ENCODE measurements at regions not wholly inside any gene's neighbourhood (a gene's known extent, or its start where the extent isn't known, plus 50 kb on each side); places are given as distances from the start of the nearest gene placed in this dataset.
"Not testable (repeated sequence)": the region's sequence is repeated elsewhere in the genome, so short reads cannot be mapped to it uniquely, and the experiment has no call there.

DNA sequence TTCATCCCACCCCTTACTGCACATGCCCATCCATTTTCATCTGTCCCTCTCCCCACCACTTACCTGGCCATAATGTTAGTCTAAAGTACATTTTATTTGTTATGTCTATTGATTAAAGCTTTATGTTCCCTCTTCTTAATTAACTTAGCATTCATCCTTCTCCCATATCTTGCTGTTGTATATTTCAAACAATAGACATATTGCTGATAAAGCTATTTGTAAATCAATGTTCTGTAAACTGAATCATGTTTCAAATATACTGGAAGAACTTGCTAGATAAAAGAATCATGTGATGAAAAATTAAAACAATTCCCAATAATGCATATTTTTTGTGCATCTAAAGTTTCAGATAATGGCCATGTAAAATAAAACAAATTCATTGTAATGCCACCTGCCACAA lies 249.2 kb downstream of the IGSF11 start:
- no peak for DNase-seq

DNA sequence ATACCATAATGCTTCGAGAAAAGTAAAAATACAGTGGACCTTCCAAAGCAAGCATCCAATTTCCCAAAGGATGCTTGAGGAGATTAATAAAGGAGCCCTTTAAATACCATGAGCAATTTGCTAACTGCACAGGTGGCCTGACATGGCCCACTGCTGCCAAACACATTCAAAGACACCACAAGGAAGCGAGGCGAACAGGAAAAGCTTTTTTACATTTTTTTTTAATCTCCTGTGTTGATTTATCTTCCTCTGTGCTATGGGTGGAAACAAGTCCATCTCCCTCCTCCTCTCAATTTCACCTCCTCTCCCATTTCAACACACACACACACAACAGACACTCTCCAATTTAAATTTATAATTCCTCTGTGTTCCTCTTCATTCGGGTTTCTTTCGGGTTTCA lies 243.4 kb downstream of the IGSF11 start:
- DNase-seq: no peak

DNA sequence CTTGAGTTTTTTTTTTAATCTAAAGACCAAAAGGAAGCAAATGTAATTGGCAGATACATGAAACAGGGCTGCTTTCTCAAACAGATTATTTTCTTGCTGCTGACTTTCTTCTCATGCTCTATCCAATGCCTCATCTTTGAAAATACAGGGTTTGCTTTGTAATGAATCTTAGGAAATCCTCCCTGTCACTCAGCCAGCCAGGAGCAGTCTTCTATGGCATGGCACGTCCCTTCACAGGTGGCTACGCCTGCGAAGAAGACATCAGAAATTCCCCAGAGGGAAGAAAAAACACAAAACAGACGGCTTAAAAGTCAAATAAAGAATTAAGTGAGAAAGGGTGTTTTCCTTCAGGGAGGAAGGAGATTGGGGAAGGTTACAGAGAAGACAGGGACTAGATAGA lies 242.5 kb downstream of the IGSF11 start:
- DNase-seq: no peak

DNA sequence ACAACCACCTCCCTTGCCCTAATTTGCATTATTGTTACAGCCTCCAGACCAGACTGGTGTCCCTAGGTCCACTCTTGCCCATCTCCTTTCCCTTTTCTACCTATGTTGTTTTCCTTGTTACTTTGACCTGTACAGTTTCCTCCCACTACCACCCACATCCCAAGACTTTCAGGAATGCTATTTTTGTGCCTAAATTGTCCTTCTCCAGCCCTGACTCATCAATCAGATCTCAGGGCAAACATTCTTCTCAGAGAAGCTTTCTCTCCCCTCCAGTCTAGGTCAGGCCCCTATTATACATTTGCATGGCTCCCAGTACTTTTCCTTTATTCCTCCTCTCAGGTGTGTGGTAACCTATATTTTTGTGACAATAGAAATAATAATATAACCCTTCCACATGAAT lies 241.5 kb downstream of the IGSF11 start:
- no peak for DNase-seq

DNA sequence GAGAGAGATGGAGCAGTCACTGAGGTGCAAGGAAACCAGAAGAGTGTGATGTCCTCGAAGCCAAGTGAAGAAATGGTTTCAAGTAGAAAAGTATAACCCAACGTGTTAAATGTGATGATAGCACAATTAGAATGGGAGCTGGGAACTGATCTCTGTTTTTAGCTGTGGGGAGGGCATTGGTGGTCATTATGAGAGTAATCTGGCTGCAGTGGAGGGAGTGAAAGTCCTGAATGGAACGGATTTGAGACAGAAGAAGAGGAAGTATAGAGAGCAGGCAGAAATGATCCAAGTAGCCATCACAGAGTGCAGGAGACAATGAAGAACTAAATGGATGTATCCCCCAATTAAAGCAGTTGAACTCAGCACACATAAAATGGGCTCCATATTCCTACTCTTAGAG lies 235.3 kb downstream of the IGSF11 start:
- no peak for DNase-seq

DNA sequence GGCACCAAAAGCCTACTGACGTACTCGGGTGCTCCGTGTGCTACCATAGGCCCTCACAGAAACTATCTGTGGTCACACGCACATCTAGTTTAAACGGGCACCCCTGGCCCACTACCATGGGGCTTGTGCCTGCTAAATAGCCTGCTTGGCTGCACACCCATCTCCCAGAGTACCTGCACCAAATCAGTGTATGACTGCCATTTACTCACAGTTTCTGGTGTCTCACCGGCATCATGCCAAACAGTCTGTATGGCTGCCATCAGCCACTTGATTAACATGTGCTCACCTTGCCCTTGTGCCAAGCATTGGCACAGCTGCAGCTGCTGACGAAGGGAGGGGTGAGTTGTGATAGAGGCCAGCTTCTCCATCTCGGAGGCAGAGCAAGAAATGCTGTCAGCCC lies 232.7 kb downstream of the IGSF11 start:
- DNase-seq: peak in 1 of 56 donors; percentile 8

DNA sequence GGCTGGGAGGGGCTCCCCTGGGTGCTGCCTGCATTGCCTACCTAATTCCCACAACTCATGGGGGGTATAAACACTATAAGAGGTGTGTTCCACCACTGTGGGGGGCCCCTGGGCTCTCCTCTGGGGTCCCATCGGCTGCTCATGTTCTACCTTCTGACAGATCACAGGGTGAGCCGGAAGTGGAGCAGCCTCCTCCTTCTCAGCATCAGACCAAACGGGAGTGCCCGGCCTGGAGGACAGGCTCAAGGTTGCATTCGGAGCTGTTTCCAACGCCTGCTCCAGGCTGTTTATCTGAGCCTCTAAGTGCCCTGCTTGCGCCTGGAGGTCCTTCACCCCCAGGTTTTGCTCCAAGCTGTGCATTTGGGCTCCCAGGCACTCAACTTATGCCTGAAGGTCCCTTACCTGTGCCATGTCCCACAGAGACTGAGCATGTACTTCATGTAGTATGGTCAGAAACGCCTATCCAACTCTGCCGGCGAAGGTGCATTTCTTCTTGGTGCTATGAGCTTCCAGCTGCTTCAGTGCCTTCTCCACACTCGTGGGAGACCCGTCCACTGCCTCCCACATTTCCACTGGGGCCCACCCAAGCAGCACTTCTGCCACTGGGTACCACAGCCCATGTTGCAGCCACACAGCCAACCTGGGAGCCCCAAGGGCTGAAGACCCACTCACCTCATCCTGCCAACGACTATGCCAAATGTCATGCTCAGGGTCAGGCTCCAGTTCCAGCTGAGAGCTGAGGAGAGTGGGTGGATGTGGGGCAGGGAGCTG lies 232.1 kb downstream of the IGSF11 start:
- DNase-seq: no peak

DNA sequence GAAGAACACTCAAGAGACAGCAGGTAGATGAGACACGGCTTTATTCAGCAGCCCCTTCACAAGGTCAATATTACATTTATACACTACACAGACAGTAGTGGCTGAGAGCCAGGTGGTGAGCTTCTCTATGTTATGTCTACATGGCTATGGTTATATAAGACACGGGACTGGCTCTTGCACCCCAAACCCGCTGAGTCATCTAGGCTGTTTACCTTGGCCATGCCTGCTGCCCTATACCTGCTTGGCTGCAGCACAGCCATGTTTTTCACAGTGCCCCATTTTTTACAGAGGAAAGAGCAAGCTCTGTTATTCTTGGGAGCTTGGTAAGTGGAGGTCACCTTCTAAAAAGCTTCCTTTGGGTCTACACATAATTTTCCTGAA lies 231.6 kb downstream of the IGSF11 start:
- no peak for DNase-seq

DNA sequence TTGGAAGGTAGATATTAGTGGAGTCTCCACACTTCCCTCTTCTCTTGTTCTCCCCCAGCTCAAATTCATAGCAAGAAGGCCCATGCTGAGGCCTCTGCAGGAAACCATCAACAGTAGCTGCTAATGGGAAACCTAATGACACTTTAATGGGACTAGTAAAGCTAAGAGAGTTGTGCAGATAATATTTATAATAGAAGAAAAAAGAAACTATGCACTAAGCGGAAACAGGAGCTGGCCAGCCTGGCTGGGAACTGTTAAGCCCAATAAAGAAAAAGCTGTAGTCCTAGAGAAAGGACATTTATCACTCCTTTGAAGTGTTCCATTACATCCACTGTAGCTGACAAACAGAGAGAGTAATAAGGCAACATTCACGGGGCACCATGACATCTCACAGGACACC lies 229.6 kb downstream of the IGSF11 start:
- no peak for DNase-seq

DNA sequence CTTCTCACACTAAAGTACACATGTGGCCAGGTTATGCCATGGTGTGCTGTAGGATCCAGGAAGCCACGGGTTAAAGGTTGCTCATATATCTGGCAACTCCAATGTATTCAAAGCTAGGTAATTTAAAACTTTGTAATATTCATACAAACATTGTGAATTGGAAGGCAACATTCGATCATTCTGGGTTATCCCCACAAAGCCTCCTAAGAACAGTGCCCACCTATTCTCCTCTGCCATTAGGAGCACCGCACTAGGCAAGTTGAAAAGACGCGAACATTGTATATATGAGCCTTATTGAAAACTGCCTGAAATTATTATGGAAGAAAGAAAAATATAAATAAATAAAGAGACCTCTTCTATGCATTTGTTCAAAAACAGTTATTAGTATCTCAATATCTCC lies 228.2 kb downstream of the IGSF11 start:
- DNase-seq: no peak

DNA sequence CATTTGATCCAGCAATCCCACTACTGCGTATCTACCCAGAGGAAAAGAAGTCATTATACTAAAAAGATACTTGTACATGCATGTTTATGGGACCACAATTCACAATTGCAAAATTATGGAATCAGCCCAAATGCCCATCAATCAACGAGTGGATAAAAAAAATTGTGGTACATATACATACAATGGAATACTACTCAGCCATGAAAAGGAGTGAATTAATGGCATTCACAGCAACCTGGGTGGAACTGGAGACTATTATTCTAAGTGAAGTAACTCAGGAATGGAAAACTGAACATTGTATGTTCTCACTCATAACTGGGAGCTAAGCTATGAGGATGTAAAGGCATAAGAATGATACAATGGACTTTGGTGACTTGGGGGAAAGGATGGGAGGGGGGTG lies 227.3 kb downstream of the IGSF11 start:
- DNase-seq: not testable (repeated sequence)

DNA sequence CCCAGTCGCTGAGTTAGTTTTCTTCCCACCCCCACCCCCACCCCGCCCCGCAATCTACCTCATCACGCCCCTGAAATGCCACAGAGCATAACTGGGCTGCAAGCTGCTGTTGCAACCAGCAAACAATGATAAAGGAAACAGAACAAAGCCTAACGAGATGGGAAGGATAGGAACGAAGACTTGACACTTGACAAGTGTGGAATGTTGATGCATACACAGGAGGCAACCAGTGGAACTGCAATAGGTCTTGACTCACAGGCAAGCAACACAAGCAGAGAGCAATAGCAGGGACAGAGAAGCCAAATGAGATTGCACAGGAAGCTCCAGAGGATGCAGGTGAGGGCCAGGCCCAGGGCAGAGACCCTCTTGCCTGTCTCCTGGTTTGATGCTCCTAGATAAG lies 225.9 kb downstream of the IGSF11 start:
- no peak for DNase-seq

DNA sequence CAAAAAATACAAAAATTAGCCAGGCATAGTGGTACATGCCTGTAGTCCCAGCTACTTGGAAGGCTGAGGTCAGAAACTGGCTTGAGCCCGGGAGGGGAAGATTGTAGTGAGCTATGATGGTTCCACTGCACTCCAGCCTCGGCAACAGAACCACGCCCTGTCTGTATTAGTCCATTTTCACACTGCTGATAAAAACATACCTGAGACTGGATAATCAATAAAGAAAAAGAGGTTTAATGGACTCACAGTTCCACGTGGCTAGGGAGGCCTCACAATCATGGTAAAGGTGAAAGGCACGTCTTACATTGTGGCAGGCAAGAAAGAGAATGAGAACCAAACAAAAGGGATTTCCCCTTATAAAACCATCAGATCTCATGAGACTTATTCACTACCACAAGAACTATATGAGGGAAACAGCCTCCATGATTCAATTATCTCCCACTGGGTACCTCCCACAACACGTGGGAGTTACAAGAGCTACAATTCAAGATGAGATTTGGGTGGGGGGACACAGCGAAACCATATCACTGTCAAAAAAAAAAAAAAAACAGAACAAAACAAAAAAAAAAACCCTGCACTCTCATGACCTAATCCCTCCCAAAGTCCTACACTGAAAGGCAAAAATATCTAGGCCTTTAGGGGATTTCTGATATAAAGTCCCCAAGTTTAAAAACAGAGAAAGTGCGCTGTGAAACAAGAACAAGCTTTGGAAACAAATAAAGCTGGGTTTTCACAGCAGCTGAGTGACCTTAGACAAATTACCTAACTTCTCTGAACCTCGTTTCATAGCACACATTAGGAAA lies 224.7 kb downstream of the IGSF11 start:
- no peak for DNase-seq

DNA sequence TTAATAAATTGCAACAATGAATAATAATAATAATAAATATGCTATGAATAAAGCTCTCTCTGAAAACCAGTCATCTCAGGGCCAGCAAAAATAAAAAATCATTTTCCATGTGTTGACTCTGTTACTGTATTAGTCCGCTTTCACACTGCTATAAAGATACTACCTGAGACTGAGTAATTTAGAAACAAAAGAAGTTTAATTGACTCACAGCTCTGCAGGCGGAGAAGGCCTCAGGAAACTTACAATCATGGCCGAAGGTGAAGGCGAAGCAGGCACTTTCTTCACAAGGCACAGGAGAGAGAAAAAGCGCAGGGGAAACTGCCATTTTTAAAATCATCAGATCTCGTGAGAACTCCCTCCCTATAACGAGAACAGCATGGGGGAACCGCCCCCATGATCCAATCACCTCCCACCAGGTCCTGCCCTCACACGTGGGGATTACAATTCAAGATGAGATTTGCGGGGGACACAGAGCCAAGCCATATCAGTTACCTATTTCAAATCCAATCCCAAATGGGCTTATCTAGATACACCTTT lies 224.1 kb downstream of the IGSF11 start:
- no peak for DNase-seq

DNA sequence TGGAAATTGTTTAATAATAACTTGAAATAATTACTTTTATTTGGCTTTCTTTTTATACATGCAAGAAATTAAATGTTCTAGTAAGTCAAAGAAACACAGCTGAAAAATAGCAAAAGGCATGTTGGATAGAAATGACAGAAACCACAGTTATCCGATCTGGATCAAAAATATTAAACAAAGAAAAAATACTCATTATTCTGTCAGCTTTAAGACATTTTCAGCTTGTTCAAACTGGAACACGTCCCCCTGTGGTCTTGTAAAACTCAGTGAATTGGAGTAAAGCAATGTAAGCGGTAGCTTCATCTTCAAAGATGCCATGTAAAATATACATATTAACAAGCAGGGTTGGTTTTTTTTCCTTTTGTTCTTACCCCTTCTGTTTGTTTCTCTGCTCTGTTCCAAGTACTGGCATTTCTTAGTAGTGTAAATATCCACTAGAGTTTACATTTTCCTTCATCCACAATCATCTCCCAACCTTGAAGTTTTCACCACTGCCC lies 223.4 kb downstream of the IGSF11 start:
- no peak for DNase-seq

DNA sequence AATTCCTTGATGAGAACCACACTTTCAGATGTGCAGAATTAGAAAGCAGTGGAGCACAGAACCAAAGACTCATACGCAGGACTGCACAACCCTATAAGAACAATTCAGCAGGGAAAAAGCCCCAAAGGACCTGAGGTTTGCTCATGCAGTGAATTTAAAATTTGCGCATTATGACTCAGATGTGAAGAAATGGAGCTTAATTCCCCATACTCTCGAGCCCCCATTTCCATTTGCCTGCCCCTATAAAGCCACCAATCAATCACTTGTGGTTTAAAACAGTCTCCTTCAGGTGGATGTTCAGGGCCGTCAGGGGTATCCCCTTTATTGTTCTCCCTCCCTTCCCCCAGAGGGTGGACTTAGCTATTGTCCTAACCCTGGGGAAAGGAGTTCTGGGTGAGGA lies 221.2 kb downstream of the IGSF11 start:
- DNase-seq: no peak

DNA sequence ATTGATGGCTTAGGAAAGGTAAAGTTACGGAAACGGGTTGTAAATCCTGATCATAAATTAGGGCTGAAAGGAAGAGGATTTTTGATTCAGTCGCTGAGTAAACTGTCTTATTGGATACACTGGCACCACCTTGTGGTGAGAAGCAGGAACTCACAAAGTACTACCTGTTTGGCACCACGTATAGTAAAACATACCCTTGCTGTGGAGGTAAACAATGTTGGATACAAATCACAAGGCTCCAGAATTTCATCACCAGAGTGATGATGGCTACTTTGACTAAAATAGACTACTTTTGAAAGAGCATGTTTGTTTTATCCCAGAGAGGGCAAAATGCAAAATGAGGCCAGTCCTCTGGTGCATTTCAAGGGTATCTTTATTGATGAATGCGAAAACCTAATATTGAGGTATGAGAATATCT lies 216.9 kb downstream of the IGSF11 start:
- DNase-seq: peak in 24 of 56 donors; percentile 1 to 71 (median 8)

DNA sequence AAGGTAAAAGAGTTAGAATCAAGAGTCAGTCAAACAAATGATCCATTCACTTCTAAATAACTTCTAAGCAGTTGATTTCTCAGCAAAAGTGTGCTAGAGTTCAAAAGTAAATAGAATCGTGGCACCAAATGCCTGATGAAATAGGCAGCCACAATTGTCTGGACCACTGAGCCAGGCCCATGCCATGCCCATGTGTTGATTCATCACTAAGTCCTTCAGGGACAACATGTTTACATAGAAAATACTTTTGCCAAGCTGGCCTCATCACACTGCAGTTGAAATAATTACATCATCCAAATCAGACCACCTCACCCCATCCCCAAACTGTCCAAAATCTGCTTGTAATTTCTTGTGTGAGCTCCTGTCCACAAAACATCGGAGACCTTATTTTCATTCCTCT lies 216.3 kb downstream of the IGSF11 start:
- no peak for DNase-seq

DNA sequence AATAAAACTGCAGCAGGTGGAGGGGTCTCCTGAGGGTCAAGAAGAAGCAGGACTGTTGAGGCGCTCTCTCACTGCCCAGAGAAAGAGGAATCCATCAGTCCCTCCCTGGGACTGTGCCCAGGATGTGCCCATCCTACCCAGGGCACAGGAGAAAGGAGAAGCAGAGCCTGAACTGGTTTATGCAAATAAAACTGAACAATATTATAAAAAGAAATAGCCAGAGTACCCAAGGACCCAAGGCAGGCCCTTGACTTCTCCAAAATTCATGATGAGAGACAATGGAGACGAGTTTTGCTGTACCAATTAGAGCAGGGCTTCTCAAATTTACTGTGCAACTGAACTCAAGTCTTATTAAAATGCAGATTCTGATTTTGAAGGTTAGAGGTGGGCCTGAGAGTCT lies 211.0 kb downstream of the IGSF11 start:
- DNase-seq: no peak

DNA sequence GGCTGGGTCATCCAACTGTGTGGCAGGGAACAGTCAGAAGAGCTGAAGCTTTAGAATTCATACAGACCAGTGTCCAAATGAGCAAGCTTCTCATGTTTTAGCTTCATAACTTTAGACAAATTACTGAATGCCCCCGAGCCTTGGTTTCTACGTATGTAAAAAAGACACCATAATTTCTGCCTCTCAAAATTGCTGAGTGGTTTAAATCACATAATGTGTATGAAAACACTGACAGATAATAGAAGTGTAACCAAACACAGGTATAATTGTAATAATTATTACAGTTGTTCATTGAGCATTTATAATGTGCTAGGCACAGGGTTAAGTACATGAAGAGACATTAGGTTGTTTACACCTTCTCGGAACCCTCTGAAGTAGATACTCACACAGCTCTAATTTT lies 207.2 kb downstream of the IGSF11 start:
- no peak for DNase-seq

DNA sequence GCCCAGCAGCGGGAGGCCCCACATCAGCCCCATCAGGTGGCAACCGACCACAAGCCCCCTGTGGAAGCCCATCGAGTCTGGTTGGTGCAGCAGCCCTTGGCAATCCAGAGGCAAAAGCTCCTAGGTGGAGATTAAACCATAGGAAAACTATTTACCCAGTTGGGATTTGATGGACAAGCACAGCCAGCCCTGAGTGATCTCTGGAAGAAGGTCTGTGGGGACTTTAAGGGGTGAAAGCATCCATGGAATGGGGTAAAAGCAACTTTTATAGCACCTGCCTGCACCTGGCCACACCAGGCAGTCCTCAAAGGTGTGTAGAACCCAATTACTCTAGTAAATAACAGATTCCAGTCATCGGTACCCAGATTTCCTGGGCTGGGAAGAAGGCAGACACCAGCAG lies 206.3 kb downstream of the IGSF11 start:
- no peak for DNase-seq

DNA sequence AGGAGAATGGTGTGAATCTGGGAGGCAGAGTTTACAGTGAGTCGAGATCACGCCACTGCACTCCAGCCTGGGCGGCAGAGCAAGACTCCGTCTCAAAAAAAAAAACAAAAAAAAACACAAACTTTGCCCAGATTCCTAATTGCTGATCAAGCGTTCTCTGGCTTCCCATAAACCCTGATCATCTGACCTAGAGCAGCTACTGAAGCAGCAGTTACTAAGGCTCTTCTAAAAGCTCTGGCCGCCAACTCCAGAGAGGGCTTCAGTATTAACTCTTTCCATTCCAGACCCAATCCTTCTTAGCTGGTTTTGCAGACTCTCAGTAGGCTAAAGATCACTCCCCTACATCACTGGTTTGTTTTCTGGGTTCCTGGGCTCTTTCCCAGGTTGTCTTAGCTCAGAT lies 201.6 kb downstream of the IGSF11 start:
- no peak for DNase-seq

DNA sequence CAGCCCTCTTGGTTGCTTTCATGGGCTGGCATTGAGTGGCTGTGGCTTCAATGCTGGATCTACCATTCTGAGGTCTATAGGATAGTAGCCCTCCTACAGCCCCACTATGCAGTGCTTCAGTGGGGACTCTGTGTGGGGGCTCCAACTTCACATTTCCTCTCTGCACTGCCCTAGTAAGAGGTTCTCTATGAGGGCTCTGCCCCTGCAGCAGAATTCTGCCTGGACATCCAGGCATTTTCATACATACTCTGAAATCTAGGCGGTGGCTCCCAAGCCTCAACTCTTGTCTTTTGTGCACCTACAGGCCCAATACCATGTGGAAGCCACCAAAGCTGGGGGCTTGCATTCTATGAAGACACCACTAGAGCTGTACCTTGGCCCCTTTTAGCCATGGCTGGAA lies 195.8 kb downstream of the IGSF11 start:
- no peak for DNase-seq
